ENCODE measurements at regions not wholly inside any gene's neighbourhood (a gene's known extent, or its start where the extent isn't known, plus 50 kb on each side); places are given as distances from the start of the nearest gene placed in this dataset.

- Histone ChIP-seq H3K27me3 (ENCODE audit: control insufficient read depth, insufficient read depth, low read length) (no peaks in the 10 kb centered on the region), H3K27ac (ENCODE audit: low read depth, low read length) (no peak overlapping the region), H3K4me3 (ENCODE audit: low read depth, low read length) (no peak overlapping the region), H3K9me3 (ENCODE audit: control insufficient read depth, insufficient read depth, low read length) (no peaks in the 10 kb centered on the region), H3K4me1 (ENCODE audit: control insufficient read depth, insufficient read depth, low read length) (no peaks in the 10 kb centered on the region), H3K36me3 (ENCODE audit: control insufficient read depth, insufficient read depth, low read length) (no peaks in the 10 kb centered on the region)
- DNase-seq (ENCODE audit: low read depth in 4 of 6, low spot score in 6 of 6) = no peak
These were observed 141.2 kb downstream of the LRRC3B start for GRCh38 chr3:26763723-26764122.

GRCh38 chr3:26766031-26766430 lies 143.5 kb downstream of the LRRC3B start:
- no peak overlapping the region for H3K4me3 ChIP-seq (ENCODE audit: low read depth, low read length)
- no peak overlapping the region for H3K27ac ChIP-seq (ENCODE audit: low read depth, low read length)
- 100% methylated on average over 1 of the region's 1 CpG for WGBS (ENCODE audit: insufficient coverage)
- no peaks in the 10 kb centered on the region for H3K4me1 ChIP-seq (ENCODE audit: control insufficient read depth, insufficient read depth, low read length)
- no peaks in the 10 kb centered on the region for H3K36me3 ChIP-seq (ENCODE audit: control insufficient read depth, insufficient read depth, low read length)
- H3K27me3 ChIP-seq (ENCODE audit: control insufficient read depth, insufficient read depth, low read length) = no peaks in the 10 kb centered on the region
- H3K9me3 ChIP-seq (ENCODE audit: control insufficient read depth, insufficient read depth, low read length) = no peaks in the 10 kb centered on the region
- no peak for DNase-seq (ENCODE audit: low read depth in 4 of 6, low spot score in 6 of 6)

GRCh38 chr3:26768068-26768651 lies 145.6 kb downstream of the LRRC3B start:
- no CpG with 5 or more reads among the region's 1 CpG for WGBS (ENCODE audit: insufficient coverage)
- no peaks in the 10 kb centered on the region for H3K36me3 ChIP-seq (ENCODE audit: control insufficient read depth, insufficient read depth, low read length)
- H3K27me3 ChIP-seq (ENCODE audit: control insufficient read depth, insufficient read depth, low read length) = no peaks in the 10 kb centered on the region
- no peaks in the 10 kb centered on the region for H3K9me3 ChIP-seq (ENCODE audit: control insufficient read depth, insufficient read depth, low read length)
- no peak overlapping the region for H3K4me3 ChIP-seq (ENCODE audit: low read depth, low read length)
- no peaks in the 10 kb centered on the region for H3K4me1 ChIP-seq (ENCODE audit: control insufficient read depth, insufficient read depth, low read length)
- DNase-seq (ENCODE audit: low read depth in 4 of 6, low spot score in 6 of 6) = peak in 1 of 6 donors; percentile 9
- no peak overlapping the region for H3K27ac ChIP-seq (ENCODE audit: low read depth, low read length)

- WGBS (ENCODE audit: insufficient coverage) = 82% methylated on average over 3 of the region's 5 CpGs
- Histone ChIP-seq H3K9me3 (ENCODE audit: control insufficient read depth, insufficient read depth, low read length) (no peaks in the 10 kb centered on the region), H3K4me3 (ENCODE audit: low read depth, low read length) (no peak overlapping the region), H3K4me1 (ENCODE audit: control insufficient read depth, insufficient read depth, low read length) (no peaks in the 10 kb centered on the region), H3K27ac (ENCODE audit: low read depth, low read length) (no peak overlapping the region), H3K36me3 (ENCODE audit: control insufficient read depth, insufficient read depth, low read length) (no peaks in the 10 kb centered on the region), H3K27me3 (ENCODE audit: control insufficient read depth, insufficient read depth, low read length) (no peaks in the 10 kb centered on the region)
- no peak for DNase-seq (ENCODE audit: low read depth in 4 of 6, low spot score in 6 of 6)
These were observed 177.2 kb downstream of the LRRC3B start for GRCh38 chr3:26799679-26800317.

GRCh38 chr3:26807272-26807671 lies 184.7 kb downstream of the LRRC3B start:
- Histone ChIP-seq H3K4me3 (ENCODE audit: low read depth, low read length) (no peak overlapping the region), H3K4me1 (ENCODE audit: control insufficient read depth, insufficient read depth, low read length) (no peaks in the 10 kb centered on the region), H3K27ac (ENCODE audit: low read depth, low read length) (no peak overlapping the region), H3K9me3 (ENCODE audit: control insufficient read depth, insufficient read depth, low read length) (no peaks in the 10 kb centered on the region), H3K27me3 (ENCODE audit: control insufficient read depth, insufficient read depth, low read length) (no peaks in the 10 kb centered on the region), H3K36me3 (ENCODE audit: control insufficient read depth, insufficient read depth, low read length) (no peaks in the 10 kb centered on the region)
- DNase-seq (ENCODE audit: low read depth in 4 of 6, low spot score in 6 of 6) = no peak
- WGBS (ENCODE audit: insufficient coverage) = 75% methylated on average over 1 of the region's 1 CpG

- DNase-seq (ENCODE audit: low read depth in 4 of 6, low spot score in 6 of 6) = no peak
- peaks cover 12% of the 10 kb centered on the region for H3K9me3 ChIP-seq (ENCODE audit: control insufficient read depth, insufficient read depth, low read length)
- H3K27ac ChIP-seq (ENCODE audit: low read depth, low read length) = no peak overlapping the region
- no peaks in the 10 kb centered on the region for H3K4me1 ChIP-seq (ENCODE audit: control insufficient read depth, insufficient read depth, low read length)
- H3K4me3 ChIP-seq (ENCODE audit: low read depth, low read length) = no peak overlapping the region
- no CpG with 5 or more reads among the region's 2 CpGs for WGBS (ENCODE audit: insufficient coverage)
- no peaks in the 10 kb centered on the region for H3K36me3 ChIP-seq (ENCODE audit: control insufficient read depth, insufficient read depth, low read length)
- H3K27me3 ChIP-seq (ENCODE audit: control insufficient read depth, insufficient read depth, low read length) = no peaks in the 10 kb centered on the region
These were observed 202.9 kb downstream of the LRRC3B start for GRCh38 chr3:26825454-26825853.

GRCh38 chr3:26827169-26827568 lies 204.6 kb downstream of the LRRC3B start:
- Histone ChIP-seq H3K36me3 (ENCODE audit: control insufficient read depth, insufficient read depth, low read length) (no peaks in the 10 kb centered on the region), H3K27me3 (ENCODE audit: control insufficient read depth, insufficient read depth, low read length) (no peaks in the 10 kb centered on the region), H3K4me1 (ENCODE audit: control insufficient read depth, insufficient read depth, low read length) (no peaks in the 10 kb centered on the region), H3K9me3 (ENCODE audit: control insufficient read depth, insufficient read depth, low read length) (peaks cover 9% of the 10 kb centered on the region), H3K27ac (ENCODE audit: low read depth, low read length) (no peak overlapping the region), H3K4me3 (ENCODE audit: low read depth, low read length) (no peak overlapping the region)
- 88% methylated on average over 1 of the region's 1 CpG for WGBS (ENCODE audit: insufficient coverage)
- no peak for DNase-seq (ENCODE audit: low read depth in 4 of 6, low spot score in 6 of 6)

- DNase-seq (ENCODE audit: low read depth in 4 of 6, low spot score in 6 of 6) = peak in 2 of 6 donors; percentile 8 to 30
- Histone ChIP-seq H3K4me1 (ENCODE audit: control insufficient read depth, insufficient read depth, low read length) (no peaks in the 10 kb centered on the region), H3K36me3 (ENCODE audit: control insufficient read depth, insufficient read depth, low read length) (no peaks in the 10 kb centered on the region), H3K9me3 (ENCODE audit: control insufficient read depth, insufficient read depth, low read length) (no peaks in the 10 kb centered on the region), H3K27me3 (ENCODE audit: control insufficient read depth, insufficient read depth, low read length) (no peaks in the 10 kb centered on the region), H3K4me3 (ENCODE audit: low read depth, low read length) (no peak overlapping the region), H3K27ac (ENCODE audit: low read depth, low read length) (no peak overlapping the region)
- WGBS (ENCODE audit: insufficient coverage) = 83% methylated on average over 1 of the region's 4 CpGs
These were observed 215.5 kb downstream of the LRRC3B start for GRCh38 chr3:26838026-26838425.

- Histone ChIP-seq H3K9me3 (ENCODE audit: control insufficient read depth, insufficient read depth, low read length) (no peaks in the 10 kb centered on the region), H3K36me3 (ENCODE audit: control insufficient read depth, insufficient read depth, low read length) (no peaks in the 10 kb centered on the region), H3K4me3 (ENCODE audit: low read depth, low read length) (no peak overlapping the region), H3K27me3 (ENCODE audit: control insufficient read depth, insufficient read depth, low read length) (no peaks in the 10 kb centered on the region), H3K27ac (ENCODE audit: low read depth, low read length) (no peak overlapping the region), H3K4me1 (ENCODE audit: control insufficient read depth, insufficient read depth, low read length) (no peaks in the 10 kb centered on the region)
- no peak for DNase-seq (ENCODE audit: low read depth in 4 of 6, low spot score in 6 of 6)
- WGBS (ENCODE audit: insufficient coverage) = no CpG with 5 or more reads among the region's 1 CpG
These were observed 216.4 kb downstream of the LRRC3B start for GRCh38 chr3:26839001-26839400.

GRCh38 chr3:26840272-26840870 lies 217.8 kb downstream of the LRRC3B start:
- H3K27me3 ChIP-seq (ENCODE audit: control insufficient read depth, insufficient read depth, low read length) = no peaks in the 10 kb centered on the region
- H3K27ac ChIP-seq (ENCODE audit: low read depth, low read length) = no peak overlapping the region
- H3K9me3 ChIP-seq (ENCODE audit: control insufficient read depth, insufficient read depth, low read length) = no peaks in the 10 kb centered on the region
- no peak overlapping the region for H3K4me3 ChIP-seq (ENCODE audit: low read depth, low read length)
- WGBS (ENCODE audit: insufficient coverage) = no CpG with 5 or more reads among the region's 1 CpG
- DNase-seq (ENCODE audit: low read depth in 4 of 6, low spot score in 6 of 6) = peak in 2 of 6 donors; percentile 9 to 43
- H3K4me1 ChIP-seq (ENCODE audit: control insufficient read depth, insufficient read depth, low read length) = no peaks in the 10 kb centered on the region
- no peaks in the 10 kb centered on the region for H3K36me3 ChIP-seq (ENCODE audit: control insufficient read depth, insufficient read depth, low read length)
